HuH-7.5 (cell line): ENCODE measurements at regions not wholly inside any gene's neighbourhood (a gene's known extent, or its start where the extent isn't known, plus 50 kb on each side); places are given as distances from the start of the nearest gene placed in this dataset.

Experiments
- DNase-seq: peaks from one replicate; pipeline ENCODE4 v3.0.0; 2011; ENCODE audit warnings: low spot score

- no peak for DNase-seq
These were observed 73.1 kb upstream of the PDE1C start for GRCh38 chr7:32143301-32143700.

DNA sequence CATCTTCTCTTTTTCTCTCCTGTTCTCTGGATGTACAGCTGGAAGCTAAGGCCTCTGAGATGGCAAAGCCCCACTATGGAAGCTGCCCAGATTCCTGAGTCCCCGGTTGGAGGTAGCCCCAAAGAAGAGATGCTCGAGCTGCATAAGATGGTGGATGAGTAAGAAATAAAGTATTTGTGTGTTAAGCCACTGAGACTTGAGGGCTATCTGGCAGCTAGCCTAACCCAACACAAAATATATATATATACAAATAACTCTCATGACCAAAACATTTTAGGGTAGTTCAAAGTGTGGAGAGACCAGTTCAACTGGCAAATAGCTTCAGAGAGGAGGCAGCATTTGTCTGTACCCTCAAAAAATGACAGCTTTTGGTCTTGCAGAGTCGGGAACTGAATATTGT, 72.4 kb upstream of the PDE1C start:
- DNase-seq = no peak

- no peak for DNase-seq
These were observed 70.2 kb upstream of the PDE1C start for GRCh38 chr7:32140210-32140939.

- no peak for DNase-seq
These were observed 66.9 kb upstream of the PDE1C start for GRCh38 chr7:32137059-32137458.

DNA sequence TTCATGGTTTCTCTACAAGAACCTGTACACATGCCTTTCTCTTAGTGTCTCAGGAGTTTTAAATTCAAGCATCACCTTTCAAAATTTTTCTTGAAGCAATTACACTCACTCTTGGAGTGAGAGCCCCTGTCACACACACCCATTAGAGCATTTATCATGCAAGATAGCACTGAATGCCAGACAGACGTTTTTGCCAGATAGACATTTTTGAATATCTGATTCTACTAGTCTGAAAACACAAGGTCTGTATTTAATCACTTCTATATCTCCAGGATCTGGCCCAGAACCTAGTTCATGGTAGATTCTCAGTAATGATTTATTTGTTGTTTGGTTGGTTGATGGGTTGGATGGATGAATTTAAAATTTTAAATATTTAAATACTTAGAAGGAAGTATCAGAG, 60.9 kb upstream of the PDE1C start:
- no peak for DNase-seq

DNA sequence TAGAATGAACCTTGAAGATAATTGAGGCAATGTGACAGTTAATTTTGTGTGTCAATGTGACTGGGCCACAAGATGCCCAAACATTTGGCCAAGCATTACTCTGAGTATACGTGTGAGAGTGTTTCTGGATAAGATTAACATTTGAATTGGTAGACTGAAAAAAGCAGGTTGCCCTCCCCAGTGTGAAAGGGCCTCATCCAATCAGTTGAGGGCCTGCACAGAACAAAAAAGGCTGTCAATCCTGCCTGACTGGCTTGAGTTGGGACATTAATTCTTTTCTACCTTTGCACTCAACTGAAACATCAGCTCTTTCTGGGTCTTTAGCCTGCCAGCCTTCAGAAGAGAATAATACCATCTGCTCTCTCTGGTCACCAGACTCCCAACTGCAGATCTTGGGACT, 56.6 kb upstream of the PDE1C start:
- no peak for DNase-seq
